Peyer's patch (tissue), 4 donors: ENCODE measurements at regions not wholly inside any gene's neighbourhood (a gene's known extent, or its start where the extent isn't known, plus 50 kb on each side); places are given as distances from the start of the nearest gene placed in this dataset.

Source experiments
- POLR2A ChIP-seq, 2 donors: fragments of 450-650 bp; IDR thresholded peaks; one replicate each; pipeline ENCODE4 v1.5.1; 2017; ENCODE audit warnings: antibody characterized with exemption in 2 of 2, mild to moderate bottlenecking in 2 of 2, moderate library complexity in 2 of 2
- TF ChIP-seq, protein P1 (sequence below), 6 experiments: fragments of 450-650 bp in 4 of 6; fragments of 200-600 bp in 2 of 6; sonication (generic) in 1 of 6; IDR thresholded peaks; one replicate each; pipeline ENCODE4 v1.5.1; 2017 to 2019; ENCODE audit warnings: antibody characterized with exemption in 6 of 6, mild to moderate bottlenecking in 3 of 6, moderate library complexity in 1 of 6

DNA sequence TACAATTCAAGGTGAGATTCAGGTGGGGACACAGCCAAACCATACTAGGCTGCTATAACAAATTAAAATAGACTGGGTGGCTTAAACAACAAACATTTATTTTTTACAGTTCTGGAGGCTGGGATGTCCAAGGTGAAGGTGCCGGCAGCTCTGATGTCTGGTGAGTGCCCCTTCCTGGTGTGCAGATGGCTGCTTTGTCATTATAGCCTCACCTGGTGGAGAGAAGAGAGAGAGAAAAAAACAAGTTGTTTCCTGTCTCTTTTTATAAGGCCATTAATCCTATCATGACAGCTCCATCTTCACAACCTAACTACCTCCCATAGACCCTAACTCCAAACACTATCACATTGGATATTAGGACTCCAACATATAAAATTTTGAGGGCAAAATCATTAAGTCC, 279.7 kb downstream of the ZIC1 start:
- TF ChIP-seq, protein P1, sequence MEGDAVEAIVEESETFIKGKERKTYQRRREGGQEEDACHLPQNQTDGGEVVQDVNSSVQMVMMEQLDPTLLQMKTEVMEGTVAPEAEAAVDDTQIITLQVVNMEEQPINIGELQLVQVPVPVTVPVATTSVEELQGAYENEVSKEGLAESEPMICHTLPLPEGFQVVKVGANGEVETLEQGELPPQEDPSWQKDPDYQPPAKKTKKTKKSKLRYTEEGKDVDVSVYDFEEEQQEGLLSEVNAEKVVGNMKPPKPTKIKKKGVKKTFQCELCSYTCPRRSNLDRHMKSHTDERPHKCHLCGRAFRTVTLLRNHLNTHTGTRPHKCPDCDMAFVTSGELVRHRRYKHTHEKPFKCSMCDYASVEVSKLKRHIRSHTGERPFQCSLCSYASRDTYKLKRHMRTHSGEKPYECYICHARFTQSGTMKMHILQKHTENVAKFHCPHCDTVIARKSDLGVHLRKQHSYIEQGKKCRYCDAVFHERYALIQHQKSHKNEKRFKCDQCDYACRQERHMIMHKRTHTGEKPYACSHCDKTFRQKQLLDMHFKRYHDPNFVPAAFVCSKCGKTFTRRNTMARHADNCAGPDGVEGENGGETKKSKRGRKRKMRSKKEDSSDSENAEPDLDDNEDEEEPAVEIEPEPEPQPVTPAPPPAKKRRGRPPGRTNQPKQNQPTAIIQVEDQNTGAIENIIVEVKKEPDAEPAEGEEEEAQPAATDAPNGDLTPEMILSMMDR (IDR thresholded peaks at IDR 0.05), result no peak
- TF ChIP-seq POLR2A (IDR thresholded peaks at IDR 0.05), result no peak
